H1 (cell line): ENCODE measurements at regions not wholly inside any gene's neighbourhood (a gene's known extent, or its start where the extent isn't known, plus 50 kb on each side); places are given as distances from the start of the nearest gene placed in this dataset.

Experiments
- CTCF ChIA-PET: fragments of 300-600 bp; sonication (Branson Sonifier 250); formaldehyde crosslinking; loops from one replicate; lab custom pipeline; 2021; ENCODE audit not compliant: partially characterized antibody; lab: Charles Lee
- POLR2A ChIA-PET: fragments of 300-600 bp; sonication (Branson Sonifier 250); formaldehyde crosslinking; loops from one replicate; lab custom pipeline; 2021; ENCODE audit warnings: inconsistent platforms; ENCODE audit not compliant: partially characterized antibody; lab: Charles Lee
- DNase-seq, 2 experiments: peaks; one replicate each; pipeline versions ENCODE4 v3.0.0 to v3.0.0-alpha.2; 2010 to 2022; ENCODE audit warnings: low spot score in 2 of 2, low read depth in 1 of 2, mixed read lengths in 1 of 2
- FAIRE-seq: peaks from 2 replicates; lab custom pipeline; 2011; peaks lifted over from hg19 to GRCh38; lab: Jason Lieb, UNC
- H2AFZ ChIP-seq: 2 replicates; pipeline ENCODE4 v1.8.1; 2012; ENCODE audit warnings: low read length, inconsistent platforms
- H2AK5ac ChIP-seq: 2 replicates; pipeline ENCODE4 v1.6.1; 2013; ENCODE audit warnings: low read depth, low read length
- H2BK120ac ChIP-seq: replicated peaks from 2 replicates; pipeline ENCODE3; 2013; ENCODE audit warnings: low read depth, low read length, inconsistent platforms
- H2BK12ac ChIP-seq: 2 replicates; pipeline ENCODE4 v1.6.1; 2013; ENCODE audit warnings: low read depth, low read length
- H2BK15ac ChIP-seq: 2 replicates; pipeline ENCODE4 v1.6.1; 2013; ENCODE audit warnings: low read length
- H2BK20ac ChIP-seq: 2 replicates; pipeline ENCODE4 v1.6.1; 2013; ENCODE audit warnings: low read length
- H2BK5ac ChIP-seq: 2 replicates; pipeline ENCODE4 v1.6.1; 2013; ENCODE audit warnings: low read depth, low read length
- H3K14ac ChIP-seq: 2 replicates; pipeline ENCODE4 v1.6.1; 2013; ENCODE audit warnings: inconsistent platforms; ENCODE audit not compliant: insufficient read length
- H3K18ac ChIP-seq: 2 replicates; pipeline ENCODE4 v1.6.1; 2013; ENCODE audit warnings: low read length; ENCODE audit errors: extremely low read depth
- H3K23ac ChIP-seq: 2 replicates; pipeline ENCODE4 v1.6.1; 2013; ENCODE audit warnings: inconsistent platforms; ENCODE audit not compliant: insufficient read length
- H3K23me2 ChIP-seq: 2 replicates; pipeline ENCODE4 v1.6.1; 2013; ENCODE audit warnings: low read depth, low read length
- H3K27ac ChIP-seq: 2 replicates; pipeline ENCODE4 v1.6.1; 2011; ENCODE audit warnings: low read depth, low read length, inconsistent platforms
- H3K27me3 ChIP-seq, 4 experiments: replicated peaks in 1 of 4; 1 replicate in 1 of 4; 2 replicates in 3 of 4; pipeline versions ENCODE4 v1.6.1 to v1.8.1; 2011 to 2013; ENCODE audit warnings: low read length in 3 of 4, mild to moderate bottlenecking in 3 of 4, inconsistent platforms in 2 of 4, mixed read lengths in 2 of 4, moderate library complexity in 1 of 4; ENCODE audit not compliant: control insufficient read depth in 3 of 4, insufficient read depth in 3 of 4; ENCODE audit errors: extremely low read depth in 1 of 4
- H3K36me3 ChIP-seq, 4 experiments: 2 replicates each; pipeline versions ENCODE4 v1.6.1 to v1.8.1; 2011 to 2013; ENCODE audit warnings: mild to moderate bottlenecking in 4 of 4, low read length in 3 of 4, moderate library complexity in 2 of 4, control low read depth in 1 of 4, inconsistent platforms in 1 of 4; ENCODE audit not compliant: insufficient read depth in 4 of 4, control insufficient read depth in 2 of 4
- H3K4ac ChIP-seq: replicated peaks from 2 replicates; pipeline ENCODE3; 2013; ENCODE audit warnings: low read length, low read depth, mixed read lengths, inconsistent platforms; ENCODE audit not compliant: insufficient read length
- H3K4me1 ChIP-seq, 4 experiments: replicated peaks in 1 of 4; 1 replicate in 1 of 4; 2 replicates in 3 of 4; pipeline versions ENCODE4 v1.6.1 to v1.8.1; 2011 to 2013; ENCODE audit warnings: low read length in 3 of 4, inconsistent platforms in 2 of 4, mixed read lengths in 1 of 4; ENCODE audit not compliant: insufficient read depth in 4 of 4, control insufficient read depth in 3 of 4
- H3K4me2 ChIP-seq, 2 experiments: 2 replicates each; pipeline versions ENCODE4 v1.6.1 to v1.8.1; 2011 to 2013; ENCODE audit warnings: low read depth in 2 of 2, low read length in 2 of 2, control low read depth in 1 of 2, inconsistent platforms in 1 of 2, mild to moderate bottlenecking in 1 of 2; ENCODE audit not compliant: insufficient read depth in 1 of 2
- H3K4me3 ChIP-seq, 4 experiments: fragments of 200-600, 300-600 bp in 1 of 4; sonication (generic), shearing (Covaris generic), sonication (Bioruptor Twin) in 1 of 4; 2 replicates each; pipeline versions ENCODE4 v1.5.1 to v1.8.1; 2011 to 2016; ENCODE audit warnings: low read length in 4 of 4, low read depth in 3 of 4, control low read depth in 2 of 4, inconsistent platforms in 2 of 4, mild to moderate bottlenecking in 2 of 4, mixed read lengths in 1 of 4, moderate library complexity in 1 of 4; ENCODE audit not compliant: insufficient read depth in 2 of 4; ENCODE audit errors: extremely low read depth in 1 of 4
- H3K56ac ChIP-seq: replicated peaks from 2 replicates; pipeline ENCODE3; 2013; ENCODE audit warnings: low read depth, mild to moderate bottlenecking, mixed read lengths, low read length, inconsistent platforms; ENCODE audit not compliant: insufficient read length
- H3K79me1 ChIP-seq: 2 replicates; pipeline ENCODE4 v1.6.1; 2013; ENCODE audit warnings: low read depth, low read length, control low read depth
- H3K79me2 ChIP-seq, 2 experiments: 2 replicates each; pipeline versions ENCODE4 v1.6.1 to v1.8.1; 2012 to 2013; ENCODE audit warnings: low read length in 2 of 2, mild to moderate bottlenecking in 2 of 2, inconsistent platforms in 1 of 2; ENCODE audit not compliant: insufficient read depth in 2 of 2, control insufficient read depth in 1 of 2
- H3K9ac ChIP-seq, 4 experiments: replicated peaks in 1 of 4; 1 replicate in 1 of 4; 2 replicates in 3 of 4; pipeline versions ENCODE4 v1.6.1 to v1.8.1; 2011 to 2013; ENCODE audit warnings: low read depth in 3 of 4, low read length in 3 of 4, control low read depth in 2 of 4, mild to moderate bottlenecking in 2 of 4, moderate library complexity in 2 of 4, inconsistent platforms in 1 of 4; ENCODE audit errors: extremely low read depth in 1 of 4
- H3K9me3 ChIP-seq, 2 experiments: 2 replicates each; pipeline versions ENCODE4 v1.6.1 to v1.8.1; 2012 to 2013; ENCODE audit warnings: mild to moderate bottlenecking in 2 of 2, moderate library complexity in 2 of 2, control low read depth in 1 of 2, inconsistent platforms in 1 of 2, low read depth in 1 of 2, low read length in 1 of 2, mixed read lengths in 1 of 2; ENCODE audit not compliant: insufficient read depth in 2 of 2
- H4K20me1 ChIP-seq, 2 experiments: replicated peaks in 1 of 2; 2 replicates each; pipeline versions ENCODE3 to v1.8.1; 2011 to 2013; ENCODE audit warnings: inconsistent platforms in 2 of 2, low read length in 2 of 2, mild to moderate bottlenecking in 1 of 2; ENCODE audit not compliant: insufficient read depth in 2 of 2, control insufficient read depth in 1 of 2
- H4K5ac ChIP-seq: 2 replicates; pipeline ENCODE4 v1.6.1; 2013; ENCODE audit warnings: low read length, low read depth, mixed read lengths, inconsistent platforms; ENCODE audit not compliant: insufficient read length
- H4K8ac ChIP-seq: 2 replicates; pipeline ENCODE4 v1.8.0; 2013; ENCODE audit warnings: mild to moderate bottlenecking, moderate library complexity, low read length, inconsistent platforms; ENCODE audit not compliant: insufficient read depth; ENCODE audit errors: extremely low read depth
- H4K91ac ChIP-seq: replicated peaks from 2 replicates; pipeline ENCODE3; 2013; ENCODE audit warnings: low read length, mixed read lengths, inconsistent platforms; ENCODE audit not compliant: insufficient read length
- GTF2F1 ChIP-seq: IDR thresholded peaks from 2 replicates; pipeline ENCODE4 v1.6.1; 2012; ENCODE audit warnings: low read depth, low read length, improper control_type of control experiment, borderline replicate concordance
- WGBS, 2 experiments: shearing (Covaris generic) in 1 of 2; methylation state at CpG; one replicate each; pipeline versions ENCODE4 v1.1.6 to v1.1.7; 2013 to 2015; ENCODE audit warnings: low lambda C conversion rate in 2 of 2, mixed read lengths in 2 of 2, inconsistent platforms in 1 of 2, low coverage in 1 of 2, missing lambda C conversion rate in 1 of 2; ENCODE audit not compliant: insufficient replicate concordance in 2 of 2, insufficient coverage in 1 of 2, insufficient read length in 1 of 2; ENCODE audit errors: extremely low coverage in 1 of 2, missing lambda C conversion rate in 1 of 2; 5-methylcytosine and 5-hydroxymethylcytosine counted together
- TF ChIP-seq, protein P1 (sequence below): IDR thresholded peaks from 2 replicates; pipeline ENCODE4 v1.6.1; 2011; ENCODE audit warnings: low read depth, mild to moderate bottlenecking, low read length; ENCODE audit not compliant: insufficient read depth

DNA sequence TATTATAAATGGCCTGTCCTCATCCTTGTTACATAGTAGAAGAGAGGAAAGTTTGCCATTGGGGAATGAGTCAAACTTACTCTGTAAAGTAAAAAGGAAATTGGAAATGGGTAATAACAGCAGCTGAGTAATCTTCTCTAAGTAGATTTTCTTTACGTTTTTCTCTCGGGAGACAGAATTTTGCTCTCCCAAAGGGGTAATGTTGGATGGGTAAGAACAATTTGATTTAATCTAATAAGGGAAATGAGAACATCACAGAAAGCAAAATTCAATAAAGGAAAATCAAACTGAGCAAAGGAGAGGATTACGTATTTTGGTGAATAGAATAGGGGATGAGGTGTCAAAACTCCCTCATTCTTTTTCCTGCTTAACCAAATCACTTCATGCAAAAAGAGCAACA, 283.1 kb upstream of the FOXG1 start:
- Histone ChIP-seq H4K91ac (no peak overlapping the region), H2BK5ac (no peak overlapping the region), H3K27ac (no peak overlapping the region), H3K4me1 (no peaks in the 10 kb centered on the region), H2AFZ (no peak overlapping the region), H3K79me1 (no peaks in the 10 kb centered on the region), H3K4me3 (no peak overlapping the region), H2BK12ac (no peak overlapping the region), H3K56ac (no peak overlapping the region), H4K20me1 (no peaks in the 10 kb centered on the region), H3K36me3 (no peaks in the 10 kb centered on the region), H4K8ac (no peak overlapping the region), H3K27me3 (no peaks in the 10 kb centered on the region), H3K23me2 (no peaks in the 10 kb centered on the region), H3K23ac (no peak overlapping the region), H3K9me3 (no peaks in the 10 kb centered on the region), H3K4me2 (no peak overlapping the region), H3K4ac (no peak overlapping the region), H2BK20ac (no peak overlapping the region)
- POLR2A ChIA-PET: no interaction called here
- WGBS, 2 experiments: 89% methylated on average over 3 of the region's 3 CpGs; no CpG with 5 or more reads in 1 of the 2 experiments
- FAIRE-seq: no peak
- TF ChIP-seq GTF2F1: no peak
- TF ChIP-seq, protein P1, sequence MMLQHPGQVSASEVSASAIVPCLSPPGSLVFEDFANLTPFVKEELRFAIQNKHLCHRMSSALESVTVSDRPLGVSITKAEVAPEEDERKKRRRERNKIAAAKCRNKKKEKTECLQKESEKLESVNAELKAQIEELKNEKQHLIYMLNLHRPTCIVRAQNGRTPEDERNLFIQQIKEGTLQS: no peak
- TF ChIP-seq, all 59 proteins: peak for 0
- Histone ChIP-seq H3K9ac (no peak overlapping the region), H2BK15ac (no peak overlapping the region), H3K14ac (no peak overlapping the region), H3K18ac (no peak overlapping the region), H2BK120ac (no peak overlapping the region), H3K79me2 (no peaks in the 10 kb centered on the region), H2AK5ac (no peak overlapping the region), H4K5ac (no peak overlapping the region)
- DNase-seq: no peak
- CTCF ChIA-PET: interaction anchor here (1.5 kb wide), 1 partner anchor 124 kb away, joined by 4 read pairs; no protein-coding TSS in a partner anchor
